ENCODE measurements at regions not wholly inside any gene's neighbourhood (a gene's known extent, or its start where the extent isn't known, plus 50 kb on each side); places are given as distances from the start of the nearest gene placed in this dataset.

DNA sequence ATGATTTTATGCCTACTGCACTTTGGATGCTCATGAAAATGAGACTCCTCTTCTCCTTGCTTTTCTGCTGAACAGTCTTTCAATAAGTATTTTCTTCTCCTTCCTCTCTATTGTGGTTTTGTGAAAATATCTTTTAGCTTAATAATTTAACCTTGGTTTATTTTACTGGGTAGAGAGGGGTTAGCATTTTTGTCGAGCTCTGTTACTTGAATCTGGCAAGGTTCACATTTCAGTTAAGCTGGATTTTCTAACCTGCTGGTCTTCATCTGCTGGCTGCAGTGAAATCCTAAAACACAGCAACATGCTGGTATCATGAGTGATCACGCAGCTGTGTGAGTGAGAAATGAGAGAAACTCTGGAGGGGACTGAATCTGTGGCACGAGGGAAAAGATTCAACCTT is 222.7 kb upstream of the NOX3 start:
- intact Hi-C loops (cut with DNase I) = no loop called here
- no peaks in the 10 kb centered on the region for H3K9me3 ChIP-seq
- no peaks in the 10 kb centered on the region for H3K36me3 ChIP-seq
- TF ChIP-seq CTCF (IDR thresholded peaks at IDR 0.05) (no peak), POLR2A (IDR thresholded peaks at IDR 0.05) (no peak)
- no peak overlapping the region for H3K4me3 ChIP-seq
- ATAC-seq (no peak), DNase-seq (no peak)
- no peaks in the 10 kb centered on the region for H3K4me1 ChIP-seq
- WGBS, 4 donors = 68 to 86% (median 78%) methylated on average over 3 of the region's 3 CpGs
- peaks cover 0 to 9% (median 0%) of the 10 kb centered on the region in 9 donors for H3K27me3 ChIP-seq
- H3K27ac ChIP-seq = no peak overlapping the region

- no peak overlapping the region for H3K27ac ChIP-seq
- intact Hi-C loops (cut with DNase I) = no loop called here
- 30 to 48% (median 42%) methylated on average over 2 of the region's 2 CpGs for WGBS, 4 donors
- peaks cover 0 to 9% (median 0%) of the 10 kb centered on the region in 9 donors for H3K27me3 ChIP-seq
- H3K4me1 ChIP-seq = no peaks in the 10 kb centered on the region
- no peaks in the 10 kb centered on the region for H3K36me3 ChIP-seq
- no peak overlapping the region for H3K4me3 ChIP-seq
- ATAC-seq (no peak), DNase-seq (no peak)
- no peak for TF ChIP-seq CTCF (IDR thresholded peaks at IDR 0.05)
- no peak for TF ChIP-seq POLR2A (IDR thresholded peaks at IDR 0.05)
- no peaks in the 10 kb centered on the region for H3K9me3 ChIP-seq
Measured at GRCh38 chr6:155676346-155676745, 220.7 kb upstream of the NOX3 start.

GRCh38 chr6:155670655-155671054 is 215.0 kb upstream of the NOX3 start:
- H3K9me3 ChIP-seq = no peaks in the 10 kb centered on the region
- intact Hi-C loops (cut with DNase I) = no loop called here
- DNase-seq (no peak), ATAC-seq (no peak)
- H3K4me1 ChIP-seq = no peaks in the 10 kb centered on the region
- H3K36me3 ChIP-seq = no peaks in the 10 kb centered on the region
- no peak overlapping the region for H3K27ac ChIP-seq
- H3K27me3 ChIP-seq = no peaks in the 10 kb centered on the region
- no peak for TF ChIP-seq POLR2A (IDR thresholded peaks at IDR 0.05)
- TF ChIP-seq CTCF (IDR thresholded peaks at IDR 0.05) = no peak
- WGBS, 4 donors = 64 to 77% (median 74%) methylated on average over 2 of the region's 2 CpGs
- H3K4me3 ChIP-seq = no peak overlapping the region

DNA sequence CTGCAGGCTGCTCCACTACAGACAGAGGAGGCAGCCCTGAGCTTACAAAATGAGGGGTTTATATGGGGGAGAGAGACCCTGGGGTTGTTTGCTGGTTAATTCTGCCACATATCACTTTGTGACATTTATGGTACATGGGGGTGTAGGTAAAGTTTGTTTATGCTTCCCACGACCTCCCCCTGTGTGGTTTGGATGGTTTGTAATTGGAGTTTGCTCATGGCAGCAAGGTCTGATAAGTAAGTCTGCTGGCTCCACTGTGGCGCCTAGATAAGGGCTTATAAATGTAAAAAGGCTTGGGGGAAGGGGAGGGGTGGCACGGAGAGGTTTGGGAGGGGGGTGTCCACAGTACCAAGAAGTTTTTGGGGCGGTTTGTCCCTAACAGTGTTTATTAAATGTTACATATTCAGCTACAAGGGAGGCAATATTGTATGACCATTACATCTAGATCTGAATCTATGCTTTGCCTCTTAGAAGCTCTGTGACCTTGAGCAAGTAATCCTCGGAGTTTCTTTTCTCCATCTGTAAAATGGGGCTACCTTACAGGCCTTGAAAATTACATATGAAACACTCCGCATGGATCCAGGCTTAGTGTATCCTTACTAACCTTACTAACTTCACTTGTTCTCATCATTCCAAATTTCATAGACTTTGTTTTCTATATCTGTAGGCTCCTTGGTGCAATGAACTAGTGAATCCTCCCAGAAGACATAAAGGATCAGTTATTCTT is 204.8 kb upstream of the NOX3 start:
- Histone ChIP-seq H3K4me3 (no peak overlapping the region), H3K36me3 (no peaks in the 10 kb centered on the region), H3K27me3 (peaks cover 0 to 8% (median 0%) of the 10 kb centered on the region in 9 donors), H3K4me1 (no peaks in the 10 kb centered on the region), H3K9me3 (peaks cover 0 to 2% (median 0%) of the 10 kb centered on the region in 12 donors), H3K27ac (no peak overlapping the region)
- WGBS, 4 donors = 54 to 58% (median 56%) methylated on average over 6 of the region's 6 CpGs
- intact Hi-C loops (cut with DNase I) = no loop called here
- no peak for TF ChIP-seq CTCF (IDR thresholded peaks at IDR 0.05)
- no peak for TF ChIP-seq POLR2A (IDR thresholded peaks at IDR 0.05)
- ATAC-seq = no peak
- DNase-seq = no peak
